Karpas-422 (cell line): ENCODE measurements at regions not wholly inside any gene's neighbourhood (a gene's known extent, or its start where the extent isn't known, plus 50 kb on each side); places are given as distances from the start of the nearest gene placed in this dataset.

Experiments used
- DNase-seq: peaks from one replicate; pipeline ENCODE4 v3.0.0-alpha.2; 2015
- H2AFZ ChIP-seq: fragments of 200-600 bp; sonication (generic); 2 replicates; pipeline ENCODE4 v1.6.1; 2014; ENCODE audit warnings: antibody characterized with exemption, low read length, mixed read lengths
- H3K27ac ChIP-seq: fragments of 200-600 bp; sonication (generic); 2 replicates; pipeline ENCODE4 v1.5.1; 2014; ENCODE audit warnings: mild to moderate bottlenecking, low read length, moderate library complexity
- H3K27me3 ChIP-seq: fragments of 200-600 bp; sonication (generic); 2 replicates; pipeline ENCODE4 v1.6.1; 2014; ENCODE audit warnings: low read length, mixed read lengths
- H3K36me3 ChIP-seq: fragments of 200-600 bp; sonication (generic); 2 replicates; pipeline ENCODE4 v1.6.1; 2014; ENCODE audit warnings: low read length, mixed read lengths; ENCODE audit not compliant: insufficient read depth
- H3K4me1 ChIP-seq: fragments of 200-600 bp; sonication (generic); 2 replicates; pipeline ENCODE4 v1.6.1; 2014; ENCODE audit warnings: mild to moderate bottlenecking, low read length, mixed read lengths
- H3K4me2 ChIP-seq: fragments of 200-600 bp; sonication (generic); 2 replicates; pipeline ENCODE4 v1.6.1; 2014; ENCODE audit warnings: low read length, low read depth, mild to moderate bottlenecking; ENCODE audit not compliant: poor library complexity, severe bottlenecking
- H3K4me3 ChIP-seq: fragments of 200-600 bp; sonication (generic); 2 replicates; pipeline ENCODE4 v1.5.1; 2014; ENCODE audit warnings: mild to moderate bottlenecking, antibody characterized with exemption, low read length, mixed read lengths
- H3K79me2 ChIP-seq: fragments of 200-600 bp; sonication (generic); 2 replicates; pipeline ENCODE4 v1.6.1; 2014; ENCODE audit warnings: mild to moderate bottlenecking, low read length, mixed read lengths
- H3K9ac ChIP-seq: fragments of 200-600 bp; sonication (generic); 2 replicates; pipeline ENCODE4 v1.6.0; 2014; ENCODE audit warnings: low read length
- H3K9me2 ChIP-seq: fragments of 200-600 bp; sonication (generic), shearing (Covaris generic); replicated peaks from 2 replicates; pipeline ENCODE4 v1.6.0; 2014; ENCODE audit warnings: mild to moderate bottlenecking, low read length, moderate library complexity; ENCODE audit not compliant: insufficient read depth
- H3K9me3 ChIP-seq: fragments of 300-700, 200-600 bp; sonication (generic); 2 replicates; pipeline ENCODE4 v1.6.1; 2014; ENCODE audit warnings: low read length, mixed read lengths
- H4K20me1 ChIP-seq: fragments of 200-600 bp; sonication (generic); 2 replicates; pipeline ENCODE4 v1.6.1; 2014; ENCODE audit warnings: mild to moderate bottlenecking, antibody characterized with exemption, low read length, low read depth; ENCODE audit not compliant: insufficient read depth

GRCh38 chr4:19408490-19408889, 843.2 kb upstream of the SLIT2 start:
- Histone ChIP-seq H2AFZ (no peak overlapping the region), H3K4me2 (no peak overlapping the region), H3K9ac (no peak overlapping the region), H3K4me3 (no peak overlapping the region), H3K9me2 (no peaks in the 10 kb centered on the region), H3K4me1 (no peaks in the 10 kb centered on the region), H3K9me3 (peaks cover 10% of the 10 kb centered on the region), H3K27ac (no peak overlapping the region), H3K36me3 (no peaks in the 10 kb centered on the region), H3K79me2 (no peaks in the 10 kb centered on the region), H4K20me1 (no peaks in the 10 kb centered on the region), H3K27me3 (no peaks in the 10 kb centered on the region)
- no peak for DNase-seq

- H3K36me3 ChIP-seq, result no peaks in the 10 kb centered on the region
- no peaks in the 10 kb centered on the region for H4K20me1 ChIP-seq
- H3K4me2 ChIP-seq, result no peak overlapping the region
- H3K9ac ChIP-seq, result no peak overlapping the region
- no peak overlapping the region for H3K27ac ChIP-seq
- DNase-seq, result no peak
- H3K27me3 ChIP-seq, result no peaks in the 10 kb centered on the region
- H3K79me2 ChIP-seq, result no peaks in the 10 kb centered on the region
- H3K9me2 ChIP-seq, result no peaks in the 10 kb centered on the region
- no peak overlapping the region for H2AFZ ChIP-seq
- no peak overlapping the region for H3K4me3 ChIP-seq
- H3K4me1 ChIP-seq, result no peaks in the 10 kb centered on the region
- H3K9me3 ChIP-seq, result peaks cover 12% of the 10 kb centered on the region
Observed at GRCh38 chr4:19406789-19407188, 844.9 kb upstream of the SLIT2 start.

- no peak overlapping the region for H3K27ac ChIP-seq
- H3K27me3 ChIP-seq, result no peaks in the 10 kb centered on the region
- no peak overlapping the region for H3K4me2 ChIP-seq
- H3K9ac ChIP-seq, result no peak overlapping the region
- H3K9me3 ChIP-seq, result peaks cover 12% of the 10 kb centered on the region
- no peak overlapping the region for H3K4me3 ChIP-seq
- H3K9me2 ChIP-seq, result no peaks in the 10 kb centered on the region
- no peaks in the 10 kb centered on the region for H3K36me3 ChIP-seq
- no peak for DNase-seq
- no peaks in the 10 kb centered on the region for H3K79me2 ChIP-seq
- no peaks in the 10 kb centered on the region for H3K4me1 ChIP-seq
- no peaks in the 10 kb centered on the region for H4K20me1 ChIP-seq
- no peak overlapping the region for H2AFZ ChIP-seq
Observed at GRCh38 chr4:19403786-19404370, 847.8 kb upstream of the SLIT2 start.

GRCh38 chr4:19402581-19403065, 849.1 kb upstream of the SLIT2 start:
- Histone ChIP-seq H3K9ac (no peak overlapping the region), H3K27me3 (no peaks in the 10 kb centered on the region), H3K36me3 (no peaks in the 10 kb centered on the region), H3K9me2 (no peaks in the 10 kb centered on the region), H3K27ac (no peak overlapping the region), H3K9me3 (peaks cover 6% of the 10 kb centered on the region), H4K20me1 (no peaks in the 10 kb centered on the region), H2AFZ (no peak overlapping the region), H3K4me2 (no peak overlapping the region), H3K79me2 (no peaks in the 10 kb centered on the region), H3K4me3 (no peak overlapping the region), H3K4me1 (no peaks in the 10 kb centered on the region)
- no peak for DNase-seq

GRCh38 chr4:19401301-19402080, 850.2 kb upstream of the SLIT2 start:
- Histone ChIP-seq H3K27me3 (no peaks in the 10 kb centered on the region), H3K4me2 (no peak overlapping the region), H2AFZ (no peak overlapping the region), H3K36me3 (no peaks in the 10 kb centered on the region), H3K9me3 (peaks cover 2% of the 10 kb centered on the region), H3K9ac (no peak overlapping the region), H3K27ac (no peak overlapping the region), H3K4me1 (no peaks in the 10 kb centered on the region), H4K20me1 (no peaks in the 10 kb centered on the region), H3K9me2 (no peaks in the 10 kb centered on the region), H3K4me3 (no peak overlapping the region), H3K79me2 (no peaks in the 10 kb centered on the region)
- no peak for DNase-seq

DNA sequence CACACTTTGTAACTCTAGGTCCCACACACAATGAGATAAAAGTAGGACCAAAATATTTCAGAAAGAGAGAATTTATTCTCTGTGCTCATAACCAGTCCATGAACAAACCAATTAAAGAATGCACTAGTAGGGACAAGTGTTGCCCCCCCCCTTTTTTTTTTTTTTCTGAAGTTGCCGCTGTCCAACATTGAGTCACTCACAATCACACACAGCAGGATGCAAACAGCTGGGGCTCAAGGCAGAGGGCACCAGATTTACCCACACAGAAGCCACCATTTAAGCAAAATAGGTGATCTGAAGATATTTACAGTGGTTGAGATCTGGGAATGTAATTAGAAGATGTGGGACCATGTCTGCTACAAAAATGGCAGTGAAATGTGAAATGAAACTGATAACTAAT, 850.9 kb upstream of the SLIT2 start:
- Histone ChIP-seq H3K9me2 (no peaks in the 10 kb centered on the region), H3K9ac (no peak overlapping the region), H3K4me3 (no peak overlapping the region), H3K27ac (no peak overlapping the region), H3K9me3 (peaks cover 2% of the 10 kb centered on the region), H3K36me3 (no peaks in the 10 kb centered on the region), H3K27me3 (no peaks in the 10 kb centered on the region), H3K4me2 (no peak overlapping the region), H4K20me1 (no peaks in the 10 kb centered on the region), H3K79me2 (no peaks in the 10 kb centered on the region), H3K4me1 (no peaks in the 10 kb centered on the region), H2AFZ (no peak overlapping the region)
- no peak for DNase-seq

DNA sequence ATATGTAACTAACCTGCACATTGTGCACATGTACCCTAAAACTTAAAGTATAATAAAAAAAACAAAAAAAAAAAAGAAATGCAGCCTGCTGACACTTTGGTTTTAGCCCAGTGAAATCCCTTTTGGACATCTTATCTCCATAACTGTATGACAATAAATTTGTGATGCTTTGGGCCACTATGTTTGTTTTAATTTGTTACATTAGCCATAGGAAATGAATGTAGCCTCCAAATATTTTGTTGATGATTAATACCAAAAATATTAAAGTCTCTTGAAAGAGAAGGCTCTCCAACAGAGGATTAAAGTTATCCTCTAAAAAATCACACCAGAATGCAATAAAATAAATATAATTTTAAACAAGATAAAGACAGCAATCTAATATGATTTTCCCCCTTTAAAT, 852.7 kb upstream of the SLIT2 start:
- no peaks in the 10 kb centered on the region for H3K27me3 ChIP-seq

GRCh38 chr4:19386786-19387185, 864.9 kb upstream of the SLIT2 start:
- H3K9me2 ChIP-seq, result no peaks in the 10 kb centered on the region
- H4K20me1 ChIP-seq, result no peaks in the 10 kb centered on the region
- no peak overlapping the region for H3K27ac ChIP-seq
- no peaks in the 10 kb centered on the region for H3K36me3 ChIP-seq
- H3K27me3 ChIP-seq, result no peaks in the 10 kb centered on the region
- H3K9me3 ChIP-seq, result peaks cover 17% of the 10 kb centered on the region
- no peak overlapping the region for H3K4me3 ChIP-seq
- no peaks in the 10 kb centered on the region for H3K79me2 ChIP-seq
- H2AFZ ChIP-seq, result no peak overlapping the region
- H3K4me1 ChIP-seq, result no peaks in the 10 kb centered on the region
- no peak for DNase-seq
- no peak overlapping the region for H3K4me2 ChIP-seq
- H3K9ac ChIP-seq, result no peak overlapping the region

More for the DNA sequence above, 852.7 kb upstream of the SLIT2 start:
- Histone ChIP-seq H3K4me3 (no peak overlapping the region), H3K9me3 (peaks cover 6% of the 10 kb centered on the region), H3K4me2 (no peak overlapping the region), H4K20me1 (no peaks in the 10 kb centered on the region), H3K9me2 (no peaks in the 10 kb centered on the region), H3K36me3 (no peaks in the 10 kb centered on the region), H2AFZ (no peak overlapping the region), H3K27ac (no peak overlapping the region), H3K9ac (no peak overlapping the region), H3K4me1 (no peaks in the 10 kb centered on the region), H3K79me2 (no peaks in the 10 kb centered on the region)
- no peak for DNase-seq
